Cardiac muscle cell (in vitro differentiated cells and primary cell): ENCODE measurements at regions not wholly inside any gene's neighbourhood (a gene's known extent, or its start where the extent isn't known, plus 50 kb on each side); places are given as distances from the start of the nearest gene placed in this dataset.

ENCODE experiments used
- DNase-seq, 2 donors: peaks; one replicate each; pipeline versions ENCODE4 v3.0.0 to v3.0.0-alpha.2; 2010 to 2017; ENCODE audit warnings: low read depth in 1 of 2, low spot score in 1 of 2
- H3K27ac ChIP-seq: fragments of 200-600 bp; sonication (generic); 2 replicates; pipeline ENCODE4 v1.5.1; 2016
- H3K27me3 ChIP-seq: fragments of 200-600 bp; sonication (generic); 2 replicates; pipeline ENCODE4 v1.6.0; 2016; ENCODE audit warnings: control low read depth
- H3K36me3 ChIP-seq: fragments of 200-600 bp; sonication (generic); 2 replicates; pipeline ENCODE4 v1.5.1; 2016; ENCODE audit warnings: control low read depth
- H3K4me1 ChIP-seq: fragments of 200-600 bp; sonication (generic); 2 replicates; pipeline ENCODE4 v1.8.1; 2017; ENCODE audit warnings: low read depth, mild to moderate bottlenecking, mixed run types
- H3K4me3 ChIP-seq: fragments of 200-600 bp; sonication (generic); 2 replicates; pipeline ENCODE4 v1.5.1; 2016; ENCODE audit warnings: mild to moderate bottlenecking
- H3K9me3 ChIP-seq: fragments of 200-600 bp; sonication (generic); 2 replicates; pipeline ENCODE4 v1.5.1; 2017; ENCODE audit warnings: low read depth, mild to moderate bottlenecking, control low read depth
- CTCF ChIP-seq: IDR thresholded peaks from 2 replicates; pipeline ENCODE4 v1.5.1; 2012; ENCODE audit warnings: low read depth, mild to moderate bottlenecking, low read length

GRCh38 chr13:31037874-31038500 lies 105.5 kb downstream of the TEX26 start:
- Histone ChIP-seq H3K27me3 (peaks cover 26% of the 10 kb centered on the region), H3K27ac (no peak overlapping the region), H3K9me3 (no peaks in the 10 kb centered on the region), H3K4me1 (no peaks in the 10 kb centered on the region), H3K4me3 (no peak overlapping the region), H3K36me3 (no peaks in the 10 kb centered on the region)
- no peak for TF ChIP-seq CTCF
- no peak for DNase-seq

GRCh38 chr13:31036731-31037695 lies 104.6 kb downstream of the TEX26 start:
- TF ChIP-seq CTCF = no peak
- H3K27ac ChIP-seq = no peak overlapping the region
- no peak for DNase-seq
- H3K4me1 ChIP-seq = no peaks in the 10 kb centered on the region
- H3K27me3 ChIP-seq = peaks cover 22% of the 10 kb centered on the region
- H3K36me3 ChIP-seq = no peaks in the 10 kb centered on the region
- H3K9me3 ChIP-seq = no peaks in the 10 kb centered on the region
- H3K4me3 ChIP-seq = no peak overlapping the region

DNA sequence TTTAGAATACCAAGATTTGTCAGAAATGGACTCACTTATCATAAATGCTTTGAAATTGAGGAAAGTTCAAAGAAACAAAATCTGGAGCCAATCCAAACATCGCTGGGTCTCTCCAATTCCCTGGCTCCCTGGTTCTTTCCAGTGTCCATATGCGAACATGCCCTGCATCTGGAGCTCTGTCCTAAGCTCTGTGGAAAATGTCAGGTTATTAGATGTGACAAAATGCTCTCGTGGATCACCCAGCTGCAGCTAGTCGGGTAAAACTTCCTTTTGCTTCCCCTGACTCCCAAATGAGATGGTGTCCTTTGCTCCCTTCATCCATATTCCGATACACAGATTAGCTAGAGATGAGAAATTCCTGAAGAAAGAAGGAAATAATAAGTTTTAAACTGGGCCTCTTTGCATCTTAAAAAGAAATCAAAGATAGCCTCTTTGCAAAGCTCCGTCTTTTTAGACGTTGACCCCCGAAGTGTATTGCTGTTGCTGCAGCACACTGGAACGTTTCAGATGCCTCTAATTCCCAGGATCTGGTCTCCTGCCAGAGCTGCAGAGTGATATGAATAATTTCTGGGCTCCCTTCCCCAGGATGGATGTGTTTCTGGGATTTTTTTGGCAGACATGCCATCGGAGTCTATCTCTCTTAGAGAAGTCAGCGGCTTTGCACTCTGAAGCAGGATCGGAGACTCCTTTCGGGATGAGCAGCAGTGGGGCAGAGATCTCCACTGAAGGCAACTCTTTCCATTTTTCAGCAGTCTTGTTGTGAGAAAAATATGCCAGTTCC lies 102.9 kb downstream of the TEX26 start:
- H3K27me3 ChIP-seq = peaks cover 18% of the 10 kb centered on the region
- peak in 1 of 2 donors; percentile 71 for DNase-seq
- H3K4me1 ChIP-seq = no peaks in the 10 kb centered on the region
- TF ChIP-seq CTCF = no peak
- H3K27ac ChIP-seq = no peak overlapping the region
- no peaks in the 10 kb centered on the region for H3K9me3 ChIP-seq
- no peaks in the 10 kb centered on the region for H3K36me3 ChIP-seq
- no peak overlapping the region for H3K4me3 ChIP-seq

DNA sequence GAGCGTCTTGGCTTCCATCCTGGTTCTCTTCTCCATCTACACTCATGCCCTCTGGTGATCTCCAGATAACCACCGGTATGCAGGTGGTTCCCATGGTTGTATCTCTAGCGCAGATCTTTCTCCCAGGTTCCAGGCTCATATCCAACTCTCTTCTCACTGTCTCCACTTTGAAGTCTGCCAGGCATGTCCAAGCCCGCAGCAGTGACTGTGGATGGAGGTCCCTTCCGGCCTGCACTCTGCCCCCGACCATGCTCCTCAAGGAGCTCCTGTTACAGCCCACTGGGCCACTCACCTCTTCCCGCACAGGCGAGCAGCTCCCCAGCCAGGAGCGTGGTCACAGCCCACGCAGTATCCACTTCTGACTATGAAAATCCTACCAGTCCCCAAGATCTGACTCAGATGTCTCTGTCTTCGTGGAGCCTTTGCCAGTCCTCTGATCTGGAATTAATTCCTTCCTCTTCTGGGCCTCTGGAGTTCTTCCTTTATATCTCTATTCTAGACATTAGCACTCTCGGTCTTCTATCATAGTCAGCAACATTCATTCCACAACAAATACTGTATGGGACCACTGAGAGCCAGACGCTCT lies 100.2 kb downstream of the TEX26 start:
- H3K36me3 ChIP-seq = no peaks in the 10 kb centered on the region
- H3K4me3 ChIP-seq = no peak overlapping the region
- no peak for DNase-seq
- no peak for TF ChIP-seq CTCF
- no peaks in the 10 kb centered on the region for H3K27me3 ChIP-seq
- H3K4me1 ChIP-seq = no peaks in the 10 kb centered on the region
- H3K27ac ChIP-seq = no peak overlapping the region
- no peaks in the 10 kb centered on the region for H3K9me3 ChIP-seq

DNA sequence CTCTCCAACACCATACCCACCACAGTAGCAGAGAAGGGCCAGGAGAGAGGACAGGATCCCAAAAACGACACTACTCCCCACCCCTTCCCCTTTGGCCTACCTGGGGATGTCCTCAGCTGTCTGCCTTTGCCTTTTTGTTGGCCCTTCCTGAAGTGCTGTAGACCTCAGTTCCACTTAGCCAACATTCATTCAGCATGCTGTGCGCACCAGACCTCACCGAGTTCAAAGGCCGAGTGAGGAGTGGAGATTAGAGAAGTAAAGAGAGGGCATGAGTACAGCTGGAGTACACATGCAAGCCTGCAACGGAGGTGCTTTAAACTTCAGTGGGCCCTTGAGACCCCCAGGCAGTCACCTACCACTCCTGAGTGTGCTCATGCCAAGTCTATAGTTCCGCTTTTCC lies 99.0 kb downstream of the TEX26 start:
- Histone ChIP-seq H3K27me3 (no peaks in the 10 kb centered on the region), H3K4me3 (no peak overlapping the region), H3K36me3 (no peaks in the 10 kb centered on the region), H3K4me1 (no peaks in the 10 kb centered on the region), H3K9me3 (no peaks in the 10 kb centered on the region), H3K27ac (no peak overlapping the region)
- TF ChIP-seq CTCF = no peak
- no peak for DNase-seq
